H9 (cell line): ENCODE measurements at regions not wholly inside any gene's neighbourhood (a gene's known extent, or its start where the extent isn't known, plus 50 kb on each side); places are given as distances from the start of the nearest gene placed in this dataset.

Experiments used
- DNase-seq: peaks from one replicate; pipeline ENCODE4 v3.0.0-alpha.2; 2017
- H2AFZ ChIP-seq: one replicate; pipeline ENCODE4 v1.6.1; 2013; ENCODE audit warnings: mild to moderate bottlenecking, low read length, control low read depth, moderate library complexity
- H2AK5ac ChIP-seq: 2 replicates; pipeline ENCODE4 v1.6.1; 2013; ENCODE audit warnings: low read length, control low read depth, mixed read lengths; ENCODE audit not compliant: insufficient read length
- H2BK120ac ChIP-seq: one replicate; pipeline ENCODE4 v1.6.1; 2013; ENCODE audit warnings: low read depth, mild to moderate bottlenecking, low read length, control low read depth, inconsistent platforms; ENCODE audit not compliant: poor library complexity, severe bottlenecking
- H2BK12ac ChIP-seq: 2 replicates; pipeline ENCODE4 v1.6.1; 2013; ENCODE audit warnings: low read length, control low read depth, mixed read lengths, low read depth; ENCODE audit not compliant: insufficient read length
- H2BK15ac ChIP-seq: 2 replicates; pipeline ENCODE4 v1.6.1; 2013; ENCODE audit warnings: low read depth, low read length, control low read depth
- H2BK20ac ChIP-seq: one replicate; pipeline ENCODE4 v1.6.1; 2013; ENCODE audit warnings: low read depth, mild to moderate bottlenecking, low read length, control low read depth, inconsistent platforms; ENCODE audit not compliant: poor library complexity, severe bottlenecking
- H2BK5ac ChIP-seq: 2 replicates; pipeline ENCODE4 v1.6.1; 2013; ENCODE audit warnings: low read length, control low read depth, mixed read lengths; ENCODE audit not compliant: insufficient read length
- H3K14ac ChIP-seq: 2 replicates; pipeline ENCODE4 v1.6.1; 2013; ENCODE audit warnings: low read length, control low read depth; ENCODE audit not compliant: insufficient read depth
- H3K18ac ChIP-seq: 2 replicates; pipeline ENCODE4 v1.6.1; 2013; ENCODE audit warnings: low read depth, mild to moderate bottlenecking, mixed read lengths, low read length, control low read depth; ENCODE audit not compliant: insufficient read length
- H3K23ac ChIP-seq: 2 replicates; pipeline ENCODE4 v1.6.1; 2013; ENCODE audit warnings: low read length, control low read depth, mixed read lengths, low read depth; ENCODE audit not compliant: insufficient read length
- H3K23me2 ChIP-seq: 2 replicates; pipeline ENCODE4 v1.6.1; 2013; ENCODE audit warnings: low read depth, mild to moderate bottlenecking, mixed read lengths, low read length, control low read depth; ENCODE audit not compliant: insufficient read length, poor library complexity, severe bottlenecking
- H3K27ac ChIP-seq: 2 replicates; pipeline ENCODE4 v1.5.1; 2013; ENCODE audit warnings: low read length, control low read depth, mixed read lengths, low read depth; ENCODE audit not compliant: insufficient read length
- H3K27me3 ChIP-seq: 2 replicates; pipeline ENCODE4 v1.6.1; 2013; ENCODE audit warnings: low read length, control low read depth, inconsistent platforms; ENCODE audit not compliant: insufficient read depth
- H3K4ac ChIP-seq: 2 replicates; pipeline ENCODE4 v1.6.1; 2013; ENCODE audit warnings: low read depth, mild to moderate bottlenecking, control low read depth, inconsistent platforms, low read length, moderate library complexity
- H3K4me1 ChIP-seq: 2 replicates; pipeline ENCODE4 v1.6.1; 2013; ENCODE audit warnings: low read length, control low read depth, inconsistent platforms; ENCODE audit not compliant: insufficient read depth
- H3K4me2 ChIP-seq: 2 replicates; pipeline ENCODE4 v1.6.1; 2013; ENCODE audit warnings: low read length, control low read depth, mixed read lengths; ENCODE audit not compliant: insufficient read length, insufficient read depth
- H3K56ac ChIP-seq: 2 replicates; pipeline ENCODE4 v1.6.1; 2013; ENCODE audit warnings: low read depth, mild to moderate bottlenecking, mixed read lengths, low read length, control low read depth; ENCODE audit not compliant: insufficient read length
- H3K79me1 ChIP-seq: 2 replicates; pipeline ENCODE4 v1.6.1; 2013; ENCODE audit warnings: low read depth, mild to moderate bottlenecking, moderate library complexity, low read length, control low read depth, inconsistent platforms; ENCODE audit not compliant: insufficient read depth, poor library complexity, severe bottlenecking
- H3K79me2 ChIP-seq: 2 replicates; pipeline ENCODE4 v1.6.1; 2013; ENCODE audit warnings: low read length, control low read depth, inconsistent platforms; ENCODE audit not compliant: insufficient read depth
- H3K9ac ChIP-seq: 2 replicates; pipeline ENCODE4 v1.6.1; 2013; ENCODE audit warnings: low read length, control low read depth, mixed read lengths; ENCODE audit not compliant: insufficient read length; ENCODE audit errors: extremely low read depth
- H3K9me3 ChIP-seq: one replicate; pipeline ENCODE4 v1.6.1; 2013; ENCODE audit warnings: low read depth, low read length, inconsistent platforms; ENCODE audit not compliant: control insufficient read depth
- H3T11ph ChIP-seq: one replicate; pipeline ENCODE4 v1.6.1; 2013; ENCODE audit warnings: mild to moderate bottlenecking, low read length, control low read depth, inconsistent platforms
- H4K20me1 ChIP-seq: one replicate; pipeline ENCODE4 v1.6.1; 2013; ENCODE audit not compliant: control insufficient read depth, insufficient read length, insufficient read depth
- H4K5ac ChIP-seq: 2 replicates; pipeline ENCODE4 v1.6.1; 2013; ENCODE audit warnings: low read depth, mild to moderate bottlenecking, mixed read lengths, low read length, control low read depth; ENCODE audit not compliant: insufficient read length
- H4K8ac ChIP-seq: replicated peaks from 2 replicates; pipeline ENCODE4 v1.6.1; 2013; ENCODE audit warnings: low read length, control low read depth, mixed read lengths, low read depth; ENCODE audit not compliant: insufficient read length
- H4K91ac ChIP-seq: 2 replicates; pipeline ENCODE4 v1.6.1; 2013; ENCODE audit warnings: low read depth, mild to moderate bottlenecking, moderate library complexity, mixed read lengths, low read length, control low read depth; ENCODE audit not compliant: insufficient read length
- H3K27ac Mint-ChIP-seq, 3 experiments: 2 replicates in 2 of 3; 3 replicates in 1 of 3; pipeline ENCODE4 v1.8.0; 2020 to 2021; ENCODE audit warnings: mixed read lengths in 3 of 3, mild to moderate bottlenecking in 1 of 3, moderate library complexity in 1 of 3
- H3K27me3 Mint-ChIP-seq: 2 replicates; pipeline ENCODE4 v1.8.0; 2021; ENCODE audit warnings: low read depth, mild to moderate bottlenecking, moderate library complexity, mixed read lengths
- H3K36me3 Mint-ChIP-seq, 3 experiments: 2 replicates in 2 of 3; 3 replicates in 1 of 3; pipeline ENCODE4 v1.8.0; 2020 to 2021; ENCODE audit warnings: low read depth in 3 of 3, mixed read lengths in 3 of 3; ENCODE audit not compliant: insufficient read depth in 1 of 3
- H3K4me1 Mint-ChIP-seq, 2 experiments: 2 replicates each; pipeline ENCODE4 v1.8.0; 2020; ENCODE audit warnings: mixed read lengths in 2 of 2
- H3K4me3 Mint-ChIP-seq, 2 experiments: 2 replicates in 1 of 2; 3 replicates in 1 of 2; pipeline ENCODE4 v1.8.0; 2020 to 2021; ENCODE audit warnings: mild to moderate bottlenecking in 2 of 2, mixed read lengths in 2 of 2, moderate library complexity in 1 of 2
- H3K9me3 Mint-ChIP-seq, 2 experiments: 2 replicates in 1 of 2; 3 replicates in 1 of 2; pipeline ENCODE4 v1.8.0; 2020; ENCODE audit warnings: mild to moderate bottlenecking in 2 of 2, mixed read lengths in 2 of 2, moderate library complexity in 1 of 2
- WGBS: extraction: QIAGEN DNeasy Blood & Tissue Kit; methylation state at CpG from one replicate; pipeline ENCODE4 v1.1.7; 2013; ENCODE audit warnings: missing lambda C conversion rate, low lambda C conversion rate, mixed read lengths; ENCODE audit not compliant: insufficient read length; ENCODE audit errors: extremely low coverage; 5-methylcytosine and 5-hydroxymethylcytosine counted together
- TF ChIP-seq, protein P1 (sequence below): fragments of 200-600 bp; sonication (generic); conservative IDR thresholded peaks from 3 replicates; pipeline ENCODE4 v1.8.0; 2021; ENCODE audit warnings: antibody characterized with exemption, mild to moderate bottlenecking

DNA sequence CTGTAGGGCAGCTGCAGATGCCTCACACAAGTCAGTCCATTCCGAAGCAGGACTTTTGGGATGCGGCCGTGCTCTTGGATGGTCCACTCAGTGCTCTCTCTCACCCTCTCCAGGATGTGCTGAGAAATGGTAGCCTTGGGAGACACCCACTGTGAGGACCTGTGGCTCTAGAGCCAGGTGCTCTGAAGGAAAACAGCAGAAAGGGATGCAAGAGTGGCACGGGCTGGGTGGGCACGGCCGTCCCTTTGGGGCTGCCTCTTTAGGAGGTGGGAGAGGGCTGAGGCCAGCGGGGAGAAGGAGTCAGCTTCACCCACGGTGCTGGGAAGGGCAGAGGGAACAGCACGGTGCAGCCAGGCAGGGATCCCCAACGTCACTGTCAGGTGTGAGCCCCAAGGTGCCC is 106.1 kb downstream of the RIPK4 start:
- no peak overlapping the region for H3K9ac ChIP-seq
- no peak overlapping the region for H2BK12ac ChIP-seq
- no peak overlapping the region for H4K5ac ChIP-seq
- H3K4me2 ChIP-seq, result no peak overlapping the region
- H2AFZ ChIP-seq, result no peak overlapping the region
- no peaks in the 10 kb centered on the region for H4K20me1 ChIP-seq
- H3K9me3 ChIP-seq, result no peaks in the 10 kb centered on the region
- H3K4me1 ChIP-seq, result no peaks in the 10 kb centered on the region; the same call in 1 of the 2 replicates
- H3K36me3 Mint-ChIP-seq, result no peaks in the 10 kb centered on the region; a peak in 1 of 7 replicates
- H2BK5ac ChIP-seq, result no peak overlapping the region
- WGBS, result no CpG with 5 or more reads among the region's 10 CpGs
- no peak overlapping the region for H4K8ac ChIP-seq
- H3K4me3 Mint-ChIP-seq, result no peak overlapping the region
- no peaks in the 10 kb centered on the region for H3K79me1 ChIP-seq
- H3K18ac ChIP-seq, result no peak overlapping the region
- H4K91ac ChIP-seq, result no peak overlapping the region
- H2BK15ac ChIP-seq, result no peak overlapping the region
- H3K4ac ChIP-seq, result no peak overlapping the region
- H3K27ac Mint-ChIP-seq, result no peak overlapping the region
- H3K79me2 ChIP-seq, result no peaks in the 10 kb centered on the region
- H2AK5ac ChIP-seq, result no peak overlapping the region
- no peaks in the 10 kb centered on the region for H3K9me3 Mint-ChIP-seq
- H2BK20ac ChIP-seq, result no peak overlapping the region
- H3K23ac ChIP-seq, result no peak overlapping the region
- H2BK120ac ChIP-seq, result no peak overlapping the region
- H3K14ac ChIP-seq, result no peak overlapping the region
- no peaks in the 10 kb centered on the region for H3K27me3 ChIP-seq
- no peak overlapping the region for H3K56ac ChIP-seq
- DNase-seq, result no peak
- H3K27me3 Mint-ChIP-seq, result peaks cover 10% of the 10 kb centered on the region
- no peak overlapping the region for H3K27ac ChIP-seq
- H3K23me2 ChIP-seq, result no peaks in the 10 kb centered on the region
- no peak overlapping the region for H3T11ph ChIP-seq
- H3K4me1 Mint-ChIP-seq, result peaks cover 26 to 34% of the 10 kb centered on the region in 2 experiments
- TF ChIP-seq, protein P1, sequence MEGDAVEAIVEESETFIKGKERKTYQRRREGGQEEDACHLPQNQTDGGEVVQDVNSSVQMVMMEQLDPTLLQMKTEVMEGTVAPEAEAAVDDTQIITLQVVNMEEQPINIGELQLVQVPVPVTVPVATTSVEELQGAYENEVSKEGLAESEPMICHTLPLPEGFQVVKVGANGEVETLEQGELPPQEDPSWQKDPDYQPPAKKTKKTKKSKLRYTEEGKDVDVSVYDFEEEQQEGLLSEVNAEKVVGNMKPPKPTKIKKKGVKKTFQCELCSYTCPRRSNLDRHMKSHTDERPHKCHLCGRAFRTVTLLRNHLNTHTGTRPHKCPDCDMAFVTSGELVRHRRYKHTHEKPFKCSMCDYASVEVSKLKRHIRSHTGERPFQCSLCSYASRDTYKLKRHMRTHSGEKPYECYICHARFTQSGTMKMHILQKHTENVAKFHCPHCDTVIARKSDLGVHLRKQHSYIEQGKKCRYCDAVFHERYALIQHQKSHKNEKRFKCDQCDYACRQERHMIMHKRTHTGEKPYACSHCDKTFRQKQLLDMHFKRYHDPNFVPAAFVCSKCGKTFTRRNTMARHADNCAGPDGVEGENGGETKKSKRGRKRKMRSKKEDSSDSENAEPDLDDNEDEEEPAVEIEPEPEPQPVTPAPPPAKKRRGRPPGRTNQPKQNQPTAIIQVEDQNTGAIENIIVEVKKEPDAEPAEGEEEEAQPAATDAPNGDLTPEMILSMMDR, result no peak
